ENCODE measurements at regions not wholly inside any gene's neighbourhood (a gene's known extent, or its start where the extent isn't known, plus 50 kb on each side); places are given as distances from the start of the nearest gene placed in this dataset.

GRCh38 chr6:169988769-169989550, 237.5 kb downstream of the ERMARD start:
- no peak for DNase-seq

GRCh38 chr6:169986848-169987498, 235.6 kb downstream of the ERMARD start:
- DNase-seq: no peak

GRCh38 chr6:169986171-169986847, 234.9 kb downstream of the ERMARD start:
- no peak for DNase-seq

GRCh38 chr6:169985121-169986015, 233.9 kb downstream of the ERMARD start:
- DNase-seq: no peak

DNA sequence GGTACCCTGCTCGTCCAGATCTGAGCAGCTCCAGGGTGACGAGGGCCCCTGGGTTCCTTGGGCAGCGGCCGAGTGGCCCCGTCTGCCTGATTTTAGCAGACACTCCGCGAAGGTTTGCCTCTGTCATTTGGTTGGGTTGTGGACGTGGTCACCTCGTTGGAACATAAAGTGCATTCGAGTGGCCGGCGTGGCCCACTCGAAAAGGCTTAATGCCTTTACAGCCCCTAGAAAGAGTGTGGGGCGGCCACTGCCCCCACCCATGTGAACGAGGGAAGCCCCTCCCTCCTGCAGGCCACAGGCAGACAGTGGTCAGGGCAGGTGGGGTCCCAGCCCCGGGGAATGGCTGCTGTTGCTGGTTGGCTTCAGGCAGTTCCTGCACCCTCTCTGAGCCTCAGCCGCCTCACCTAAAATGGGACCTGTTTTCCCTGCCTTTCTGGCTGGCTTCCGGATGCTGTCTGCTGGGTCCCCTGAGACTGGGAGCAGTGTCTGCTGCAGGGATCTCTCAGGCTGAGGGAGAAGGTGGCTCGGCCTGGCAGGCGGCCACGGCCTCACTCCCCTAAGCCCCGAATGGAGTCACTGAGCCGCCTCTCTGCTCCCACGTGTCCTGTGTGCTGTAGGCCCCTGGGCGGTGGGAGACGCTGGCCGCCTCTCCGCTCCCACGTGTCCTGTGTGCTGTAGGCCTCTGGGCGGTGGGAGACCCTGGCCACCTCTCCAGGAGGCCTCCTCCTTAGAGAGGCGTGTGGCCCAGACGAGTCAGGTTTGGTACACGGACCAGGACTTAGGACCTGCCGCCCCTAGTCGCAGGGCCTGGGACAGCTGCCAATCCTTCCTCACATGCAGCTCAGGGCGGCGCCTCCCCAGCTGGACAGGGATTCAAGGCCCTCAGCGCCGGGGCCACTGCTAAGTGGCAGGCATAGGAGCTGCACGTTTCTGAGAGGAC, 233.0 kb downstream of the ERMARD start:
- no peak for DNase-seq

- no peak for DNase-seq
Observed at GRCh38 chr6:169983651-169984050, 232.2 kb downstream of the ERMARD start.

- no peak for DNase-seq
Observed at GRCh38 chr6:169982461-169983386, 231.3 kb downstream of the ERMARD start.

DNA sequence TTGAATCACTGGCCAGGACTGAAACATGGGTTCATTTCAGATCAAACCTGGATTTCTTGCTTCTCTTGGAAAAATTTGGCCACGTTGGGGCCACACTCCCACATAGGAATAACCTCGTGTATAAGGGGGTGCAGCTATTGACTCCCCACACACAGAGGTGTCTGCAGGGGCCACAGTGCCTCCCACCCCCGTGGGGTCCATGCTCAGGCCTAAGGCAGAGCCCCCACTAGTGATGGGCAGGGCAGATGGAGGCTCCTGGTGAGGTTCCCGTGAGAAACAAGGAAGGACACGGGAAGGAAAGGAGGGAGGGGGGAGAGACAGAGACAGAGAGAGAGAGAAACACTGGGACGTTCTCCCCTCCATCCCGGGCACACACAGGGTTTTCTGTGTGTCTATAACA, 230.5 kb downstream of the ERMARD start:
- no peak for DNase-seq

- no peak for DNase-seq
Observed at GRCh38 chr6:169981568-169981967, 230.1 kb downstream of the ERMARD start.

DNA sequence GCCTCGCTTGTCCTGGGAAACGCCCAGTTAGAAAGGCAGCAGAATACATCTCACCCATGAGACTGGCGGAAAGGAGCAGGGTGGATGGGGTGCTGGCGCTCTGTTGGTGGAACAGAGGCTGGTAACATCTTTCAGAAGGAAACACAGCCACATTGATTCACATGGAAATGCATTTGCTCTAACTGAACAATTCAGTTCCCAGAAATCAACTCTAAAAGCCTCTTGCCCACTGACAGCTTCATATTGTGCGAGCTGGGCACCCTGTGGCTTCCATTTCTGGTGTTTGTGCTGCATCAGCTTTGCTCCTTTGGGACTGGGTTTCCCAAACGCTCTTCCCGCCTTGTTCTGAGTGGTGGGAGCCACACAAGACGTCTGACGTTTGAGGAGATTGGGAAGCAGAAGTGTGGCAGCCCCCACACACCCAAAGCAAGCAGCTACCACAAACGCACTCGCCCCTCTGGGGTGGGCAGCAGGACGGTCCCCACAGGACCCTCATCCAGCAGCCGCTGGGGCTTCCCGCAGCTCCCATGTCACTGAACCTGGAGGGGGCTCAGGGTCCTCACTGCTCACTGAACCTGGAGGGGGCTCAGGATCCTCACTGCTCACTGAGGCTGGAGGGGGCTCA, 229.5 kb downstream of the ERMARD start:
- no peak for DNase-seq

- DNase-seq: no peak
Observed at GRCh38 chr6:169979873-169980432, 228.5 kb downstream of the ERMARD start.

- no peak for DNase-seq
Observed at GRCh38 chr6:169978615-169979161, 227.3 kb downstream of the ERMARD start.

- DNase-seq: no peak
Observed at GRCh38 chr6:169977434-169978265, 226.2 kb downstream of the ERMARD start.

GRCh38 chr6:169976301-169977081, 225.1 kb downstream of the ERMARD start:
- DNase-seq: no peak

- DNase-seq: no peak
Observed at GRCh38 chr6:169975701-169976100, 224.3 kb downstream of the ERMARD start.

DNA sequence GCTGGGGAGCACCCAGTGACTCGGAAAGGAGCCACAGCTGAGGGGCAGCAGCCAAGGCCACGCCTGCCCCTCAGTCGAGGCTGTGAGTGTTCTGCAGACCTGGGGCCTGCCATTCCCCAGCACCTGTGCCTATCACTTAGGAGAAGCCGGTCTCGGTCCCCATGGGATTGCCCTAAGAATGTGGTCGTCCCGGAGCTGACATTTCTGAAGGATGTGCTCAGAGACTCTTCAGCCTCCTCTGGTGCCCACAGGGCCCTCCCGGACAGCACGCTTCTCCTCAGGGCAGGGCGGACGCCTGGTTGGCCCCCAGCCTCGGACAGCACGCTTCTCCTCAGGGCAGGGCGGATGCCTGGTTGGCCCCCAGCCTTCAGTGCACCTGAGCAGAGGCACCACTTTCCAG, 223.9 kb downstream of the ERMARD start:
- DNase-seq: no peak

DNA sequence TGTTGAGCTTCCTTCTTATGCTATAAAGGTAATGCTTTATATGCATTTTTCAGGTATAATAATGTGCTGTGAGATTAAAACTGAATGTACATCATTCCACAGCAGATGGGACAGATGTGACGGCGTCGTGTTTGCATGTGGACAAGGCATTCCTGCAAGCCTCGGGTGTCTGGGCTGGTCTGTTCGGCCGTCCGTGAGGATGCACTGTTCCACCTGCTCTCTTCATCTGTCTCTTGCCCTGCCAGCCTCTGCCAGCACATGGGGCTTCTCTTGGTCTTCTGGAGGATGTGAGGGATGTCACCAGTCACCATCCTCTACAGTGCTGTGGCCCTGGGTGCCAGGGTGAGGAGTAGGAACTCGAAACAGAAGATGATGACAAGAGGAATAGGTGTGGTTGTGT, 223.2 kb downstream of the ERMARD start:
- DNase-seq: no peak
